ENCODE measurements at regions not wholly inside any gene's neighbourhood (a gene's known extent, or its start where the extent isn't known, plus 50 kb on each side); places are given as distances from the start of the nearest gene placed in this dataset.
"Not testable (repeated sequence)": the region's sequence is repeated elsewhere in the genome, so short reads cannot be mapped to it uniquely, and the experiment has no call there.

DNA sequence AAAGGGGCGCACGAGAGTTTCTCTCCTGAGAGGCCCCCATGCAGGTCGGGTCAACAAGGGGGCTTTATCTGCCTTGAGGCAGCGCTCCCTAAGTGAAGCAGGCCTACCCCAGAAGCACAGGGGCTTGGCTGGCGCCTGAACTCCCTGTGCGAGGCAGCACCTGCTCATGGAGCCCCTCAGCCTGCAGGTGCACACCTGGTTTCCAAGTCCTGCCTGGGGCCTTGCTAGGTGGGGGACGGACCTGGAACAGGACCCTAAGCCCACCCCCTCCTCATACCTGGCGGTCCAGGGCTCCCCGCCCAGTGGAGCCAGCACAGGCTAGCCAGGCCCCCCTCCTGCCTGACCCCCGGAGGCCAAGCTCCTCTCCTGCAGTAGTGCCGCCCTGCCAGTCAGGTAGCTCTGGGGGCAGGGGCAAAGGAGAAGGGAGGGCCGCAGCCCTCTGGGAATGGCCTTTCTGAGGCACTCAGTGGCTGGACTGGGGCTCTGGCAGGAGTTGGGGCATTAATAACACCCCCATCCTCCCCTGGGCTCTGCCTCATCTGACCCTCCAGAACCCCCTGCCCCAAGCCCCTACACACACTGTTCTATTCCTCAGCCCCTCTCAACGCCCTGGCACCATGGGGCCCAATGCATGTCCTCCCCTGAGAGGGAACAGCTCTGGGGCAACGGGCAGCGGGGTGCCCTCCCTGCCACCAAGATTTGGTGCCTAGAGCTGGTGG is 137.9 kb upstream of the PTPN20 start:
- DNase-seq; H3K4me1 ChIP-seq; H3K27me3 ChIP-seq (ENCODE audit: low read depth); H3K36me3 ChIP-seq; H3K27ac ChIP-seq; intact Hi-C loops (cut with DNase I); H3K4me3 ChIP-seq; H3K9me3 ChIP-seq: not testable (repeated sequence)
- ATAC-seq: peak in 1 of 2 donors; percentile 16

DNA sequence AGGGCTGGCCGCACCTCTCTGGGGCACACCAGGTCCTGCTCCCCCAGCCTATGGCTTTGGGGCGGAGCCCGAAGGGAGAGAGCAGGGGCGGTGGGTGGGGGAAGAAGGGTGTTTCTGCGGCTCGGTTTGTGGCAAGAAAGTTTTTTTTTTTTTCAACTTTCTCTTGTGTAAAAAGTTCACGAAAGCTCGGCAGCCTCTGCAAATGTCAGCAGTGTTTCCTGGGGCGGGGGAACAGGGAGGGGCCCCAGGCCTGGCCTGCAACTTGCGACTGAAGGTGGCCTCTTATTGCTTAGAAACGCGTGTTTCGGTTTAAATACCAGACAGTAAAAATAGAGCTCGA is 137.4 kb upstream of the PTPN20 start:
- H3K4me1 ChIP-seq; H3K27ac ChIP-seq; intact Hi-C loops (cut with DNase I); H3K36me3 ChIP-seq; H3K4me3 ChIP-seq; H3K27me3 ChIP-seq (ENCODE audit: low read depth); DNase-seq; ATAC-seq; H3K9me3 ChIP-seq: not testable (repeated sequence)

DNA sequence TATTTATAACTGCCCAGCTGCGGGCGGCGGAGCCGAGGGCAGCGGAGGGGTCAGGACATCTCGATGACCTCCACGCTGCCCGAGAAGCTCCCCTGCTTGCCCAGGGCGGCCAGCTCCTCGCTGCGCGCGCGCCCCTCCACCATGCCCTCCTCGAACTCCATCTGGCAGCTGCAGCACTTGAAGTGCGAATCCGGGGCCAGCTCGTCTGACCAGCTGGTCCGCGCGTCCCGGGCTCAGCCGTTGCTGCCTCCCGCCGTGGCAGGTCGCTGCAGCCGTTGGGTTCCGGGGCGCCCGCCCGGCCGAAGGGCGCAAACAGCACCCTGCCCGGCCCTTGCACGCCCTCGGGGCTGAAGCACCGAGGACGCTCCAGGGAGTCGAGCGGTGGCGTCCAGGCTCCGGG is 136.9 kb upstream of the PTPN20 start:
- H3K27me3 ChIP-seq (ENCODE audit: low read depth); H3K4me3 ChIP-seq; H3K9me3 ChIP-seq; H3K4me1 ChIP-seq; intact Hi-C loops (cut with DNase I); H3K36me3 ChIP-seq; H3K27ac ChIP-seq; ATAC-seq; DNase-seq: not testable (repeated sequence)

DNA sequence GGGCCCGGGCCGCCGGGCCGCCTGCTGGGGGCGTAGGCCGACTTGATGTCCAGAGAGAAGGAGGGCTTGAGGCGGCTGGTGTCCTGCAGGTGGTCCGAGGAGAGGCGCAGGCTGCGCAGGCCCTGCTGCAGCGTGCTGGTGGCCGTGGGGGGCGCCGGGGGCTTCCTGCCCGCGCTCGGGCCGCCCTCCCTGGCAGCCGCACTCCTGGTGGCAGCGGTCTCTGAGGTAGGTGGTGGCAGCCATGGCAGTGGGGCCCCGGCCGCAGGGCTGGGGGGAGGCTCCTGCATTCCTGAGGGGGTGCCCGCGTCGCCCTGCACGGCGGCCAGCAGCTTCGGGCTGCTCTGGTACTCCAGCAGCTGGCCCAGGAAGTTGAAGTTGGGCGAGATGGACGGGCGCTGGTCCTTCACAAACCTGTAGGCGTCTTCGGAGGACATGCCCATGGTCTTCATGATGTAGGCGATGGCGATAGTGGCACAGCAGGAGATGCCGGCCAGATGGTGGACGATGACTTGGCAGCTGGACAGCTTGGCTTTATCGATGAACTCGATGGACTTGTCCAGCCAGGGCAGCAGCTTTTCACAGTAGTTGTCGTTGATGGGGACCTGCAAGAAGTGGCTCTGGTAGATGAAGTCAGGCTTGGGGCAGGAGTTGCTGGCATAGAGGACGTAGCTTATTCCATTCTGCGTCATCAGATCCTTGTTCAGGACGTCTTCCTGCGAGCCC is 136.1 kb upstream of the PTPN20 start:
- H3K36me3 ChIP-seq; H3K27me3 ChIP-seq (ENCODE audit: low read depth); H3K27ac ChIP-seq; DNase-seq; intact Hi-C loops (cut with DNase I); H3K9me3 ChIP-seq; H3K4me3 ChIP-seq; H3K4me1 ChIP-seq: not testable (repeated sequence)
- ATAC-seq: peak; percentile 9

DNA sequence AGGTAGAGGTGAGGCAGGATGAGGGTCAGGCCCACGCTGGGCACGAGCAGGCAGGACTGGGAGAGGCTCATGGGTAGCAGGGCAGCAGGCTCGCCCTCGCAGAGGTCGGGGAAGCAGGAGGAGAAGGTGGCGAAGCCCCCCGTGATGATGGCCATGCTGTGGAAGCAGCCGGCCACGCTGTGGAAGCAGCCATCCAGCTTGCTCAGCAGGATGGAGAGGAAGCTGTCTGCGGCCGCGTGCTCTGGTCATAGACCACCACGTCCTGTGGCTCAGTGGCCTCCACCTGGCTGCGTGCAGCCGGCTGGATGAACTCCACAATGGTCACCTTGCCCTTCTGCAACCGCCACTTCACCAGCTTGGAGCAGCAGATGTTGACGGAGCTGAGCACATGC is 135.6 kb upstream of the PTPN20 start:
- H3K27me3 ChIP-seq (ENCODE audit: low read depth); DNase-seq; H3K4me3 ChIP-seq; H3K4me1 ChIP-seq; H3K9me3 ChIP-seq; H3K27ac ChIP-seq; ATAC-seq; intact Hi-C loops (cut with DNase I); H3K36me3 ChIP-seq: not testable (repeated sequence)

DNA sequence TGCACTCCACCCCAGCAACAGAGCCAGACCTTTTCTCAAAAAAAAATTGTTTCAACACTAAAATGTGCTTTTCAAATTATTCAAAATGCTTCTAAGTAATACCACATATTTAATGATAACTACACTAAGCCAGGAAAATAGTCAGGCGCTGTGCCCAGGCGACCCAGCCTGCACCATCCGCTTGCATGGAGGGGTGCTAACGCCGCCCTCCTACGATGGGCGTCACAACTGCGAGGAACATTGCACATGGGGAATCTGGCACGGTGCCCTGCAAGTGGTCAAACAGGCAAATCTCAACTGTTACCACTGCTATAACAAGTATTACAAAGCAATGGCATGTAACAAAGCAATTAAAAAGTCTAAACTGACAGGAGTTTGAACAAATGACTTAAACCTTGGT is 131.7 kb upstream of the PTPN20 start:
- H3K27ac ChIP-seq; H3K9me3 ChIP-seq; intact Hi-C loops (cut with DNase I); H3K4me1 ChIP-seq; H3K36me3 ChIP-seq; H3K4me3 ChIP-seq; H3K27me3 ChIP-seq (ENCODE audit: low read depth): not testable (repeated sequence)
- ATAC-seq: peak; percentile 63 to 66
- DNase-seq: peak; percentile 76

DNA sequence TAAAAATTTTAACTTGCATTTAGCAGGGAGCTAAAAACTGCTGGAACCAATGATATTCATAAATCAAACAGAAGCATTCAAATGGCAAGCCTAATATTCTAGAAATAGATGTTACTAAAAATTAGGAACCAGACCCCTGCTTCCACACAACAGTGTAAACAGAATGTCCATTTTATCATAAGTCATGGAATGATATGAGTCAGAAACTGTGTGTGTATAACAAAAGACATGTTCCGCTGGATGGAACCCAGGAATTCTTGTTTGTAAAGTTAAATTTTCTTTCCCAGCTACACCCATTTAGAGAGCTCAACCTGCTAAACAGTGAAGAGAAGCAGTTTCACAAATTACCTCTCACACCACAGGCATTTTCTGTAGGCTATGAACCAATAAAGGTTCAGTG is 131.1 kb upstream of the PTPN20 start:
- H3K4me3 ChIP-seq; H3K36me3 ChIP-seq; H3K27me3 ChIP-seq (ENCODE audit: low read depth); H3K4me1 ChIP-seq; intact Hi-C loops (cut with DNase I); H3K9me3 ChIP-seq; DNase-seq; H3K27ac ChIP-seq: not testable (repeated sequence)
- ATAC-seq: peak; percentile 39 to 61

DNA sequence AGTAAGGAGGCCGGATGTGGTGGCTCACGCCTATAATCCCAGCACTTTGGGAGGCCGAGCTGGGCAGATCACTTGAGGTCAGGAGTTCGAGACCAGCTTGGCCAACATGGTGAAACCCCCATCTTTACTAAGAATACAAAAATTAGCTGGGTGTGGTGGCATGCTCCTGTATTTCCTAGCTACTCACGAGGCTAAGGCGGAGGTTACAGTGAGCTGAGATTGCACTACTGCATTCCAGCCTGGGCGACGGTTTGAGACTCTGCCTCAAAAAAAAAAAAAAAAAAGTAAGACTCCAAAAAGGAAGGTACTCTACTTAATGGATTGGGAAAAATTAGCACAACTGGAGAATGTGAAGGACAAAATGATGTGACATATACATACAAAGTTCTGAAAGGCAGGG is 130.2 kb upstream of the PTPN20 start:
- H3K27me3 ChIP-seq (ENCODE audit: low read depth); intact Hi-C loops (cut with DNase I); H3K9me3 ChIP-seq; H3K27ac ChIP-seq; H3K4me3 ChIP-seq; DNase-seq; ATAC-seq; H3K4me1 ChIP-seq; H3K36me3 ChIP-seq: not testable (repeated sequence)

DNA sequence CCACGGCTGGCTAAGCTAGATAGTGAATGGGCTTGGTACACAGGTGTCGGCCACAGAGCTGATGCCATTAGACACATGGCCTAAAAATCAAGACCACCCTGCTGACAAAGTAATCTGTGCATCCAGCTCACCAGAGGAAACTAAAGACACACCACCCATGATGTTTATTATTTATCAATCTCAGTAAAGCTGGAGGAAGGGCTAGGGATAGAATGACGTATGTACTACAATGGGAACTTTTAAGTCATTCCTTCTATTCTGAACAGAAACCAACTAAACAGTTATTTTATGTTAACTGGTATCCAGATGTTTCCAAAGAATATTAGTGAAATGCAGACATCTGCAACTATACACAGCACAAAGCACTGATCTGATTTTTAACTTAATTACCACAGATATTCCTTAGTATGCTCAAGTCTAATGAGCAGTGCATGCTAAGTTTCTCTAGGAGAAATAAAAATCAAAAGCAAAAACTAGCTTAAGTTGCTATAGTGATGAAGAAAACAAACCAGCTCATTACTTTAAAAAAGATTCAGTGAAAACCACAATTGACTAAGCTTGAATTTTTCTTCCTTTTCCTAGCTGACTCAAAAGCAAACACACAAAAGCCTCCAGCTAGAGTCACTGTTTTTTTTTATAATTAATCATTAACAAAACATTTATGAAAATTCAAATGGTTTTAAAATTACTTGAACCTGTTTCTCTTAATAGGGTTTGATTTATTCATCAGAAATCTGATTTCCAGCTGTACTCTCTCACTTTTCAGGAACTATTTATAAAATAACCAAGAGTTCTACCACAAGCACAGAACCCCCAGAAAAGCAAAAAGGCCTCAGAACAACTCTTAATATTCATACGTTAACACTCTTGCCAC is 129.0 kb upstream of the PTPN20 start:
- intact Hi-C loops (cut with DNase I); H3K36me3 ChIP-seq; H3K9me3 ChIP-seq; H3K27me3 ChIP-seq (ENCODE audit: low read depth); H3K4me1 ChIP-seq; H3K4me3 ChIP-seq; DNase-seq; H3K27ac ChIP-seq; ATAC-seq: not testable (repeated sequence)

DNA sequence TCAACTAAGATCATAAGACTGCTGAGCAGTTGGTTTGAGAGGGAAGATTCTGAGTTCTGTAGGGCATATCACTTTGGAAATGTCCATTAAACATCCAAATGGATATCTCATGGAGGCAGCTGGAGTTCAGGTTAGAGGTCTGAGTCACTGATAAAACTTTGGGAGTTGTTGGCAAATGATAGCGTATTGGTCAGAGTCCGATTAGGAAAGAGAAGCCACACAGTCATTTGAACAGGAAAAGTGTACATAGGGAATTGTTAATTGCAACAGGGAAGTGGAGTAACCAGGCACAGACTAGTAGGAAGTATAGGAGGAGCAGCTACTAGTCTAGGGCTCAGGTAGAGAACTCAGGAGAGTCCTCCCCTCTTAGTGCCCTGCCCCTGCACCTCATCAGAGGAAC is 126.6 kb upstream of the PTPN20 start:
- H3K27me3 ChIP-seq (ENCODE audit: low read depth); H3K9me3 ChIP-seq; H3K4me3 ChIP-seq; H3K27ac ChIP-seq; intact Hi-C loops (cut with DNase I); H3K4me1 ChIP-seq; H3K36me3 ChIP-seq; ATAC-seq; DNase-seq: not testable (repeated sequence)

DNA sequence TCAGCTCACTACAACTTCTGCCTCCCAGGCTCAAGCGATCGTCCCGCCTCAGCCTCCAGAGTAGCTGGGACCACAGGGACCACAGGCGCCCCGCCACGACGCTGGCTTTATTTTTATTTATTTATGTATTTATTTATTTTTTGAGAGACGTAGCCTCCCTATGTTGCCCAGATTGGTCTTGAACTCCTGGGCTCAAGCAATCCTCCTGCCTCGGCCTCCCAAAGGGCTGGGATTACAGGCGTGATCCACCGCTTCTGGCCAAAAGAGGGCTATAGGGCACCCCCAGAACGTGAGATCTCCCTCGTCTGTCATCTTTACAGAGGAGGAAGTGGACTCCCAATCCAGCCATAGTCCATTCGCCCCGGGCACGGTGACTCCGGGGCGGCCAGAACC is 125.1 kb upstream of the PTPN20 start:
- H3K27ac ChIP-seq: peak overlapping the region; percentile 80
- H3K4me3 ChIP-seq: peak overlapping the region; percentile 67
- H3K9me3 ChIP-seq; H3K36me3 ChIP-seq; ATAC-seq; DNase-seq; intact Hi-C loops (cut with DNase I); H3K27me3 ChIP-seq (ENCODE audit: low read depth); H3K4me1 ChIP-seq: not testable (repeated sequence)

DNA sequence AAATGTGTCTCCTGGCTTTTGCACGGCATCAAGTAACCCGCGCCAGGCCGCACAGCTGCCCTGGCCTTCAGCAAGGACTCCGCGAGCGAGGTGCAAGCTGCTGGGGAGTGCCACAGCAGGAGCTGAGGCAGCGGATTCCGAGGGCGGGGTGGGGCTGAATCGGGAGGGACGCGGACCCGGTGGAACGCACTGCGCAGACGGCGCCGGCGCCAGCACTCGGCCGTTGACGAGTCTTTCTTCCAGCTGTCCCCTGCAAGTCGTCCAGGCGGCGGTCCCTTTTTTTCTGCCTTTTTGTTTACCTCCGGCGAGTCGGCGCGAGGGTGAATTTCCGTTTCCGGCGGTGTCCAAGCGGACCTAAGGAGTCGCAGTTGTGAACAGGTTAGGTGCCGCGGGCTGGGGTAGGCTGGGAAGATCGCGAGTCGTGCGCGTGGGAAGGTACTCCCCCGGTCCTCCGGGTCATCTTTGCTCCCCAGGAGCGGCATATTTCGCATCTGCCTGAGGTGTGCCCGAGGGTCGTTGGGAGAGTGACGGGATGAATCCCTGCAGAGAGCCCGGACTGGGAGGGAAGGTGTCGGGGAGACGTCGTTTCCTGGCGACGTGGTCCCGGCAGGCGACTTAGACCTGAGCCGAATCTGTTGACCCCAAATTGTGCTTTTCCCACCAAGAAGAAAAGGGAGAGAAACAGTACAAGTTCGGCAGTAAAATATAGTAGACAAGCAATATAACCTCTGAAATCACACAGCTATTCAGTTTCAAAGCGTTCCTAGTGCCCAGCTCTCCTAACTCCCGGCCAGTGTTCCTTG is 124.5 kb upstream of the PTPN20 start:
- H3K9me3 ChIP-seq; intact Hi-C loops (cut with DNase I); H3K4me1 ChIP-seq; H3K27me3 ChIP-seq (ENCODE audit: low read depth): not testable (repeated sequence)
- DNase-seq: peak; percentile 88
- peak; percentile 94 to 98 for ATAC-seq
- H3K4me3 ChIP-seq: peak overlapping the region; percentile 67
- peak overlapping the region; percentile 80 for H3K27ac ChIP-seq
- peaks cover 11% of the 10 kb centered on the region for H3K36me3 ChIP-seq
